ENCODE measurements at regions not wholly inside any gene's neighbourhood (a gene's known extent, or its start where the extent isn't known, plus 50 kb on each side); places are given as distances from the start of the nearest gene placed in this dataset.

DNA sequence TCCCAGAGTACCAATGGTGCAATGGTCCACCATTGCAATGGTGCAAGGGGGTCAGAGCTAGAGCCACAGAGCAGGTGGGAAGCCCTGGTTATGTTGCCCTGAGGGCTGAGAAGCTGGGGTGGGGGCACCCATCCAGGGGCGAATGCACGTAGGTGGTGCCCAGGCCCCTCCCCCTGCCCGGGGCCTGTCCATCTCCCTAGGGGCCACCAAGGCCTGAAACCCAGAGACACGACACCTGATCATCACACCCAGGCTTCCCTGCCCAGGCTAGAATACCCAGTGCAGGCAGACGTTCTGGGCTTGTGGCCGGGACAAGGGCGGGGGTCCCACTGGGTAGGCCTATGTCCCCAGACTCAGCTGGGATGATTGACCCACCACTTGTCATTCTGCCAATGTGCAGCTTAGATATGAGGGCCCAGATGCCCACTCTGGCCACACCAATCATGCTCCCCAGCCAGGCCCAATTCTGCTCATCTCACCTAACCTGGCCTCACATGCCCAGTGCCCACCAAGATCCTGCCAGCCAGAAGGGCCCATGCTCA is 83.2 kb downstream of the ALG10 start:
- TF ChIP-seq, protein P1, sequence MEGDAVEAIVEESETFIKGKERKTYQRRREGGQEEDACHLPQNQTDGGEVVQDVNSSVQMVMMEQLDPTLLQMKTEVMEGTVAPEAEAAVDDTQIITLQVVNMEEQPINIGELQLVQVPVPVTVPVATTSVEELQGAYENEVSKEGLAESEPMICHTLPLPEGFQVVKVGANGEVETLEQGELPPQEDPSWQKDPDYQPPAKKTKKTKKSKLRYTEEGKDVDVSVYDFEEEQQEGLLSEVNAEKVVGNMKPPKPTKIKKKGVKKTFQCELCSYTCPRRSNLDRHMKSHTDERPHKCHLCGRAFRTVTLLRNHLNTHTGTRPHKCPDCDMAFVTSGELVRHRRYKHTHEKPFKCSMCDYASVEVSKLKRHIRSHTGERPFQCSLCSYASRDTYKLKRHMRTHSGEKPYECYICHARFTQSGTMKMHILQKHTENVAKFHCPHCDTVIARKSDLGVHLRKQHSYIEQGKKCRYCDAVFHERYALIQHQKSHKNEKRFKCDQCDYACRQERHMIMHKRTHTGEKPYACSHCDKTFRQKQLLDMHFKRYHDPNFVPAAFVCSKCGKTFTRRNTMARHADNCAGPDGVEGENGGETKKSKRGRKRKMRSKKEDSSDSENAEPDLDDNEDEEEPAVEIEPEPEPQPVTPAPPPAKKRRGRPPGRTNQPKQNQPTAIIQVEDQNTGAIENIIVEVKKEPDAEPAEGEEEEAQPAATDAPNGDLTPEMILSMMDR (IDR thresholded peaks at IDR 0.05): no peak
- TF ChIP-seq POLR2A (IDR thresholded peaks at IDR 0.05): no peak

All from thyroid gland (tissue), 4 donors.